GM12872 (cell line): ENCODE measurements at regions not wholly inside any gene's neighbourhood (a gene's known extent, or its start where the extent isn't known, plus 50 kb on each side); places are given as distances from the start of the nearest gene placed in this dataset.

ENCODE experiments used
- TF ChIP-seq, protein P1 (sequence below): IDR thresholded peaks from 3 replicates; pipeline ENCODE4 v1.5.1; 2011; ENCODE audit warnings: low read depth, mild to moderate bottlenecking, low read length, moderate library complexity; ENCODE audit not compliant: insufficient read depth

DNA sequence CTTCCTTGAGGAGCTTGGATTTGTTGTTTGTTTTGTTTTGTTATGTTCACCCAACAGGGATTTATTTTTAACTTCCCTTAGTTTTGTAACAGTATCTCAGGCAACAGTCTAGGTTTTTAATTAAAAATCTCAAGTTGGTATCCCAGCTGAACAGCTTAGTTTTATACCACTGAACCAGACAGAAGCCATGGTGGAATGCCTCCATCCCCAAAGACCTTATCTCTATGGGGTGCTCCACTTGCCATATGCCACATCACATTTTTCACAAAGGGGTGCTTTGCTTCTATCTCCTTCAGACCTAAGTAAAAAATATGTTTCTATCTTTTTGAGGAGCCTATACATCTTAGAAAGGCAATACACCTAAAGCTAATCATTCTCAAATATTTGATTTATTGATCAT lies 715.8 kb upstream of the KIF2B start:
- TF ChIP-seq, protein P1, sequence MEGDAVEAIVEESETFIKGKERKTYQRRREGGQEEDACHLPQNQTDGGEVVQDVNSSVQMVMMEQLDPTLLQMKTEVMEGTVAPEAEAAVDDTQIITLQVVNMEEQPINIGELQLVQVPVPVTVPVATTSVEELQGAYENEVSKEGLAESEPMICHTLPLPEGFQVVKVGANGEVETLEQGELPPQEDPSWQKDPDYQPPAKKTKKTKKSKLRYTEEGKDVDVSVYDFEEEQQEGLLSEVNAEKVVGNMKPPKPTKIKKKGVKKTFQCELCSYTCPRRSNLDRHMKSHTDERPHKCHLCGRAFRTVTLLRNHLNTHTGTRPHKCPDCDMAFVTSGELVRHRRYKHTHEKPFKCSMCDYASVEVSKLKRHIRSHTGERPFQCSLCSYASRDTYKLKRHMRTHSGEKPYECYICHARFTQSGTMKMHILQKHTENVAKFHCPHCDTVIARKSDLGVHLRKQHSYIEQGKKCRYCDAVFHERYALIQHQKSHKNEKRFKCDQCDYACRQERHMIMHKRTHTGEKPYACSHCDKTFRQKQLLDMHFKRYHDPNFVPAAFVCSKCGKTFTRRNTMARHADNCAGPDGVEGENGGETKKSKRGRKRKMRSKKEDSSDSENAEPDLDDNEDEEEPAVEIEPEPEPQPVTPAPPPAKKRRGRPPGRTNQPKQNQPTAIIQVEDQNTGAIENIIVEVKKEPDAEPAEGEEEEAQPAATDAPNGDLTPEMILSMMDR: no peak

DNA sequence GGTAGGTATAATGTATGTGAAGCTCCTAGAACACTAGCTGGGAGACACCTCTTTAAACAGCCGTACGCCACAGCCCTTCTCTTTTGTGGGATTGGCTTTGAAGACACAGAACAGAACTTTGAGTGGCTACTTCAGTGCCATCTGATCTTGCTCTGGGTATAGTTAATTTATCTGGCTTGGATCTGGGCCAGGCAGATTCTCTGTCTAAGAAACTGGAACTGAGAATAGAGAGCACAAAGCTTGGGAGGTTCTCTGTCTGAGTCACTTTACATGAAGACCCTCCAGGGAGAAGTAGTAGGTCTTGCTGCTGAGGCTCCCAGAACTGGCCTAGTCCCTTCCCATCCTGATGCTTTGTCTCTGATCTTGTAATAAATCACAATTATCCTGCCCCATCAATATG lies 721.0 kb upstream of the KIF2B start:
- TF ChIP-seq, protein P1: no peak

DNA sequence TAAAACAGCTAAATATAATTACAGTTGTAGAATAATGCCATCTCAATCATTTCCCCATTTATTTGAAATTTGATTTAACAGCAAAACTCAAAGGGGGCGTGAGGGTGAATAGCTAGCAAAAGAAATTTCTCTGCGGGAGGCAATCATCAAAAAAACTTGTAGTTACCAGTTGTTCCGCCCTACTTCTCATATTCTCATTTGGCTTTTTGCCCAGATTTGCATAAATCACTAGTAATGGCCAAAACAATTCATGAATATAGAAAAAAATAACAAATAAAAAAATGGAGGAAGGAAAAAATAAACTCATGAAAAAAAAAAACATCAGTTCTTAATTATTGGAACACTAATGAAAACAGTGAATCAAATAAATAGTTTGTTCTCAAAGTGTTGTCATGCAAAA lies 722.6 kb upstream of the KIF2B start:
- TF ChIP-seq, protein P1: no peak

GRCh38 chr17:53093391-53093790 lies 729.3 kb upstream of the KIF2B start:
- TF ChIP-seq, protein P1: no peak

DNA sequence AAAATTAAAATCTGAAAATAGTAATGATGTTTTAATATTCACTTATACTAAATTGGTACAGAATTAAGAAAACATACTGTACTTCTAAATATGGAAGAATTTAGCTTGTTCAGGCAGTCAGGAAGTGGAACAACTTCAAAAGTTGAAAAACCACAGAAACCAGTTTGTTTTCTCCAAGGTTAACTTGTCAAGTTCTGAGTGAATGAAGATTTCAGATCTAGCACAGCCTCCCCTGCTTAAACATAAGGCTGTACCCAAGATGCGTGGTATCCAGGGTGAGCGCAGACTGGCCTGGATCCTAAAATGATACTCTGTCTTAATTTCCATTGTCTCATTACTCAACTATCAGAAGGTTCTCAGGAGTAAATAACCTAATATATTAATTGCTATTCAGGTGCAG lies 730.7 kb upstream of the KIF2B start:
- TF ChIP-seq, protein P1: no peak

DNA sequence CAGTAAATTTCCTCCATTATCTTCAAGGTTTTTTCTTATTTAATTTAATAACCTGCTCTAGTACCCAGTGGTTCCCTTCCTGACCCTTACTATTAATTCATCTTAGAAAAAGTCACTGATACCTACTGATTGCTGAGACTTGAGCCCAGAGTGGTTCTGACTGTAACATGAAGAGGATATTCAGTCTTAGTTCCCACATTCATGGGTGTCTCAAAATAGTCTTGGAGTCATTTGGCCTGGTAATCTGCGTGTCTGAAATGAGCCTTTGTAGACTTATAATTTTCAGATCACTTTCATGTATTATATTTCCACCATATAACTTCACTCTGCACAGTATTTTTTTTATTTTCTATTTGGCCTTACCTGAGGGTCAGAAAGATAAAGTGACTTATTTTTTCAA lies 732.0 kb upstream of the KIF2B start:
- TF ChIP-seq, protein P1: no peak

DNA sequence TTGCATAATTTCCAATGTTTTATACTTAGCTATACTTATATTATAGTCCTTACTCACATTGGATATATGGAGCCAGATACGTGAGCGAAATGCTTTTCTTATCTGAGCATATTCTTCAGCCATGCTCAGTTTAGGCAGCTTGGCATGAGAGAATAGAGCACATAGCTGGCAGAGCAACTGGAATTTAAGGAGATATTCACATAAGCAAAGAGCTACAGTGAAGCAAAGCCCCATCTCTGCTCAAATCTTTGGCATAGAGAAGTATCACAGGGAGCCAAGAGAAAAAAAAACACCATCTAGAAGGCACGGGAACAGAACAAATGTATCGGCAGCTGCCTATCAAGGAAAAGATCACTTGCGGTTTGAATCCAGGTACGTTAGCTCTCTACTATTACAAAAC lies 734.2 kb upstream of the KIF2B start:
- TF ChIP-seq, protein P1: no peak

DNA sequence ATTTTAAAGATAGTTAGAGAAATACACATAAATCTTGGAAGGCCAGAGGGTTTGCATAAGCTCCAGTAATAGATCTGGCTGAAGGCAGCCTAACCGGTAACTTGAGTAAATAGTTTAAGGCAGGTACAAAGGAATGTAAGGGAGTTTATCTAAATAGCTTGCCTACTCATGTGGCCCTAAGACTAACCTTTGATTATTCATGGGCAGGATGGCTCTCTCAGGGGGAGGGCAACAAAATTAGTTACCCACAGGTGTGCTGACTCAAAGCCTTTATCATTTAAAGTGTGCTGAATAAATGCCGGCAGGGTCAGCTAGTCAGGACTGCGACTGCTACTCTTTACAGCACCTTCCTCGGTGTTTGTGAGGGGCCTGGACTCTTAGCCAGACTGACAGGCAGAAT lies 761.3 kb upstream of the KIF2B start:
- TF ChIP-seq, protein P1: no peak
